Glutamatergic neuron (in vitro differentiated cells): ENCODE measurements at regions not wholly inside any gene's neighbourhood (a gene's known extent, or its start where the extent isn't known, plus 50 kb on each side); places are given as distances from the start of the nearest gene placed in this dataset.

Experiments
- DNase-seq: peaks from one replicate; pipeline ENCODE4 v3.0.0; 2022
- H3K27ac Mint-ChIP-seq: one replicate; pipeline ENCODE4 v1.8.0; 2020; ENCODE audit warnings: mild to moderate bottlenecking, mixed read lengths, inconsistent platforms; ENCODE audit not compliant: unreplicated experiment
- H3K27me3 Mint-ChIP-seq: one replicate; pipeline ENCODE4 v1.8.0; 2020; ENCODE audit warnings: mild to moderate bottlenecking, moderate library complexity, mixed read lengths, inconsistent platforms; ENCODE audit not compliant: unreplicated experiment
- H3K36me3 Mint-ChIP-seq: one replicate; pipeline ENCODE4 v1.8.0; 2020; ENCODE audit warnings: mild to moderate bottlenecking, mixed read lengths, inconsistent platforms; ENCODE audit not compliant: unreplicated experiment
- H3K4me1 Mint-ChIP-seq: one replicate; pipeline ENCODE4 v1.8.0; 2020; ENCODE audit warnings: mild to moderate bottlenecking, low read depth, mixed read lengths, inconsistent platforms; ENCODE audit not compliant: unreplicated experiment
- H3K4me3 Mint-ChIP-seq: one replicate; pipeline ENCODE4 v1.8.0; 2020; ENCODE audit warnings: mild to moderate bottlenecking, mixed read lengths, inconsistent platforms; ENCODE audit not compliant: unreplicated experiment
- H3K9me3 Mint-ChIP-seq: one replicate; pipeline ENCODE4 v1.8.0; 2020; ENCODE audit warnings: mild to moderate bottlenecking, moderate library complexity, mixed read lengths, inconsistent platforms; ENCODE audit not compliant: unreplicated experiment
- TF ChIP-seq, protein P1 (sequence below): fragments of 200-600 bp; sonication (generic); IDR thresholded peaks from one replicate; pipeline ENCODE4 v1.5.0; 2021; ENCODE audit not compliant: partially characterized antibody, unreplicated experiment

DNA sequence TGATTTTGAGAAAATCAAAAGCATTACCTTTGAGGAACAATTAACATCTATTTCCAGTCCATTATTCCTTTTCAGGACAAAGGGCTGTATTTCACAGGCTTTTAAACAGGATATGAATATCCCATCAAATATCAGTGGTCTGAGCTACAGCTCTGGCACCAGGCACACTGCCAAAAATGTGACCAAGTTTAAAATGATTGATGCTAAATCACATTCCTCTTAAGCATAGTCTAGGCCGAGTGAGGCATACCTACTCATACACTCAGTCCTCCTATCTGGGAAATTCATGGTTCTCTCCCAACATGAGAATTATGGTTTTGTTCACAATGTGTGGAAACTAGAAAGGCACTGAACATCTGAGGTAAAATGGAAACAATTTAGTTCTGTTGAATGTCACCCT lies 683.5 kb downstream of the TUSC7 start:
- Mint-ChIP-seq H3K4me1 (peaks cover 16% of the 10 kb centered on the region), H3K27me3 (no peaks in the 10 kb centered on the region), H3K36me3 (no peaks in the 10 kb centered on the region), H3K4me3 (no peak overlapping the region), H3K27ac (no peak overlapping the region), H3K9me3 (no peaks in the 10 kb centered on the region)
- TF ChIP-seq, protein P1, sequence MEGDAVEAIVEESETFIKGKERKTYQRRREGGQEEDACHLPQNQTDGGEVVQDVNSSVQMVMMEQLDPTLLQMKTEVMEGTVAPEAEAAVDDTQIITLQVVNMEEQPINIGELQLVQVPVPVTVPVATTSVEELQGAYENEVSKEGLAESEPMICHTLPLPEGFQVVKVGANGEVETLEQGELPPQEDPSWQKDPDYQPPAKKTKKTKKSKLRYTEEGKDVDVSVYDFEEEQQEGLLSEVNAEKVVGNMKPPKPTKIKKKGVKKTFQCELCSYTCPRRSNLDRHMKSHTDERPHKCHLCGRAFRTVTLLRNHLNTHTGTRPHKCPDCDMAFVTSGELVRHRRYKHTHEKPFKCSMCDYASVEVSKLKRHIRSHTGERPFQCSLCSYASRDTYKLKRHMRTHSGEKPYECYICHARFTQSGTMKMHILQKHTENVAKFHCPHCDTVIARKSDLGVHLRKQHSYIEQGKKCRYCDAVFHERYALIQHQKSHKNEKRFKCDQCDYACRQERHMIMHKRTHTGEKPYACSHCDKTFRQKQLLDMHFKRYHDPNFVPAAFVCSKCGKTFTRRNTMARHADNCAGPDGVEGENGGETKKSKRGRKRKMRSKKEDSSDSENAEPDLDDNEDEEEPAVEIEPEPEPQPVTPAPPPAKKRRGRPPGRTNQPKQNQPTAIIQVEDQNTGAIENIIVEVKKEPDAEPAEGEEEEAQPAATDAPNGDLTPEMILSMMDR = no peak
- DNase-seq = no peak

DNA sequence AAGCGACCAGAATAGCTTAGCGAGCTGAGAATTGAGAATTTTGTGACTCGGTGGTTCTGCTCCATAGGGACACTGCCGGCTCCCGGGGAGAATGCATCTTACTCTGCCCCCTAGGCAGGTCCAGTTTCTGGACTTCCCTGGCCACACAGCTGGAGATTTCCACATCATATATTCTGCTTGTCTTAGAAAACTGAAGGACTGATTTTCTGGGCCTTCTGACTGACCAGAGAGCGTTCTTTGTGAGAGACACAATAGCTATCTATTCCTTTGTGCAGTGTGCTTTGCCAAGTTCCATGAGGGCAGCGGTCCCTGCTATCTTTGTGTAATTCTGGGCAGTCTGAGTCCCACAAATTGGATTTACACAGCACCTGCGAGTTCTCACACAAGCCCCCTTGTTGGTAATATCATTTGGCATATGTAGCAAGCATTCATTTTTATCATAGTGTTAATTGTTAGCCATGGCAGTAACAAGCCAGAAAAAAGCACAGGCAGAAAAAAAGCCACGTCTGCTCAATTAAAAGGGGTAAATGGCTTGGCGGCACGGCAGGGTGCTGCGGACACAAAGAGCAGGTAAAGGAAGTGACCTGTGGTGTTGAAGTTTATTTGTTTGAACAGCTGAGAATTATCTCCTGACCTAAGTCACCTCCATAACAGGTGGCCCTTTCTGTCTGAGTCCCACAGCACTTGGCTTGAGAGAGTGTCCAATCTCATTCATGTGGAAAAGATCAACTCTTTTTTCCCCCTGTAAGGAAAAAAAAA lies 688.7 kb downstream of the TUSC7 start:
- H3K4me1 Mint-ChIP-seq = peaks cover 40% of the 10 kb centered on the region
- TF ChIP-seq, protein P1 = no peak
- peaks cover 8% of the 10 kb centered on the region for H3K27me3 Mint-ChIP-seq
- H3K27ac Mint-ChIP-seq = peak overlapping the region; percentile 95
- DNase-seq = no peak
- no peak overlapping the region for H3K4me3 Mint-ChIP-seq
- H3K36me3 Mint-ChIP-seq = no peaks in the 10 kb centered on the region
- peaks cover 6% of the 10 kb centered on the region for H3K9me3 Mint-ChIP-seq

DNA sequence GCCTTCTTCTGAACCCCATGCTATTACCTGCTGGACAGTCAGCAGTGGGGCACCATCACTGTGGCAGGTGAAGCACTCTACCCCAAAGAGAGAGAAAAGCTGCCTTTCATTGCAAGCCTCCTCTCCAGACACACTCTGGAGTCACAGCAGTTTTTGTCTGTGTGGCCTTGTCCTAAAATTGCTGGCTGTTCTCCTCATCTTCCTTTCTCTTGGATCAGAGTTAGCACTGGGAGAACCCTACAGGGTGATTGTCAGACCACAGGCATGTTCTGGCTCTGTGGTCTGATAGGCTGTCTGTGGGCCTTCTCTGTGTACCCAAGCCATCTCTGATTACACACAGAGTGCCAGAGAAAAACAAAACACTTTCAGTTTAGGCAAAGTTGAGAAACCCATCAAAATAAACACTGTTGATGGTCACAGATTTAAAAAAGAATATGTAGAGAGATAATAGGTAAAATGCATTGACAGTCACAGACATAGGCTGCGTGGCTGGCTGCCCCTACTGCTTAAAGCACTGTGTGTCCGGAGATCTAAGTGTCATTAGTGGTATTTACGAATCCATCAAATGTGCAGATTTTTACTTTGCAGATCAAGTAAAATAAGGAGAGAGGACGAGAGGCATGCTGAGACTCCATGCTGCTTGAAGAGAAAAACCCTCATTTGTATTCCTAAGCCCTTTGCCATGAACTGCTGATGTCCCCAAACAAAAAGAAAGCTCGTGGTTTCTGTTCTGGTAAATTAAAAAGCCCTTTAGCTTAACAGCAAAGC lies 689.9 kb downstream of the TUSC7 start:
- DNase-seq = no peak
- Mint-ChIP-seq H3K9me3 (peaks cover 6% of the 10 kb centered on the region), H3K4me3 (peak overlapping the region; percentile 69), H3K27me3 (peaks cover 8% of the 10 kb centered on the region), H3K36me3 (no peaks in the 10 kb centered on the region), H3K27ac (peak overlapping the region; percentile 95), H3K4me1 (peaks cover 40% of the 10 kb centered on the region)
- TF ChIP-seq, protein P1 = no peak

DNA sequence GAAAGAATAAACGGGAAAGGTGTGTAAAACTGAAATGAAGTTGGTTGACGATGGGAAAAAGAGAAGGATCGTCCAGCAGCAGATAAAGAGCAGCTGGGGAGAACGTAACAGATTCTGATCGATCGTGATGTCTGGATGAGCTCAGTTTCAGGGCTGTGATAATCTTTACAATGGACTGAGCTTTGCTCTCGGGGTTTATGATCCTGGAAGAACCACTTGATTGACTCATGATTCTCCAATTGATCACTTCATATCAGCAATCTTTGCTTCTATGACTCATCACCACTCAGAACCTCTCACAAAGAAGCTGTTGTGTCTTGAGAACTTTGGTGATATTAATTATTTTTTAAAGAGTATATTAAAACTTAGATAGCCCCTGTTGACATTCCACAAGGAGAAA lies 690.7 kb downstream of the TUSC7 start:
- no peak for DNase-seq
- Mint-ChIP-seq H3K36me3 (no peaks in the 10 kb centered on the region), H3K4me3 (peak overlapping the region; percentile 69), H3K27ac (peak overlapping the region; percentile 95), H3K9me3 (peaks cover 6% of the 10 kb centered on the region), H3K27me3 (peaks cover 8% of the 10 kb centered on the region), H3K4me1 (peaks cover 46% of the 10 kb centered on the region)
- TF ChIP-seq, protein P1 = no peak

DNA sequence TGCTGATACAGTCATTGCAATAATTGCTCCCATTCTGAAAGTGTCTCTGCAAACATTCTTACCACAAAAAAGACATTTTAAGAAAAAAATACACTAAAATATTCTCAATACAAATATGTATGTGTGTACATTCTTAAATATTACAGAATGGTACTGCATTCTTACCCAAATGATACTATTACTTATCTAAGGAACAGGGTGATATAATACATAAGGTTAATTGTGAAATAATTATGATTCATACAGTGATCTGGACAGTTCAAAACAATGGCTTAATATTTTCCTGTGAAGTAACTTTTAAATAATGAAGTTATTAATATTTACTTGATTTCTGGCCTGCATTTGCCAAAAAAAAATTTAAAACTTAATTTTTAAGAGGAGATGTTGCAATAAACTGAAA lies 694.6 kb downstream of the TUSC7 start:
- Mint-ChIP-seq H3K4me3 (no peak overlapping the region), H3K27me3 (peaks cover 8% of the 10 kb centered on the region)
- TF ChIP-seq, protein P1 = no peak

More for the DNA sequence above, 694.6 kb downstream of the TUSC7 start:
- Mint-ChIP-seq H3K27ac (no peak overlapping the region), H3K9me3 (peaks cover 6% of the 10 kb centered on the region), H3K4me1 (peaks cover 30% of the 10 kb centered on the region), H3K36me3 (no peaks in the 10 kb centered on the region)
- no peak for DNase-seq
